ENCODE measurements at regions not wholly inside any gene's neighbourhood (a gene's known extent, or its start where the extent isn't known, plus 50 kb on each side); places are given as distances from the start of the nearest gene placed in this dataset.
A peak's percentile ranks its signal among the peaks of the same experiment; 100 is the strongest.

DNA sequence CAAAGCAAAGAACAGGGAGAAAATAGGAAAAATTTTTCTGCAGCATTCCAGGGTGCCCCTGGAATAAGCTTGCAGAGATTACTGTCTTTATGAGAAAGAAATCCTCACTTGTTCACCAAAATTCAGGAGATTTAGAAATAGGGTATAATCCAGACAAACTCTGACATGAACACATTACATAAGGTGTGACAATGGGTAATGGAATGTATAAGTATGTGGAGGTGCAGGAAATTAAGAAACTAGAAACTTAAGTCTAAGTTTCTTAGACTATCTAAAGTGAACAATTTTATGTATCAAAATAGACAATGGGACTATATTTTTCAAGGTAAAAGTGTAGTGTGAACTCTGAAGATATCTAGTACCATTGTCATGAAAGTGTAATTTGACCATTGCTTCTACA, 140.0 kb upstream of the KITLG start:
- no peak overlapping the region for H3K4me3 ChIP-seq
- no peaks in the 10 kb centered on the region for H3K9me3 ChIP-seq
- CTCF ChIA-PET = interaction anchor here (1.1 kb wide), 1 partner anchor 9 kb away, joined by 3 read pairs; no protein-coding TSS in a partner anchor
- DNase-seq (ENCODE audit: low read depth in 1 of 2, low spot score in 1 of 2) (no peak), FAIRE-seq (no peak), ATAC-seq (no peak)
- no peak overlapping the region for H3K27ac ChIP-seq
- POLR2A ChIA-PET = no interaction called here
- TF ChIP-seq POLR2AphosphoS2 (conservative IDR thresholded peaks at IDR 0.05; ENCODE audit: low read length) (no peak), CBX8 (IDR thresholded peaks at IDR 0.05) (no peak), JUNB (IDR thresholded peaks at IDR 0.05) (no peak), ZSCAN20 (CRISPR knock-in tag; IDR thresholded peaks at IDR 0.05) (no peak), HDAC2 (IDR thresholded peaks at IDR 0.05) (no peak), TP53 (CRISPR knock-in tag; IDR thresholded peaks at IDR 0.05) (no peak), KDM1A (IDR thresholded peaks at IDR 0.05; ENCODE audit: low read depth) (no peak), FOXS1 (CRISPR knock-in tag; IDR thresholded peaks at IDR 0.05) (no peak), BHLHE40 (IDR thresholded peaks at IDR 0.05; ENCODE audit: low read depth, low read length) (no peak), GATA3 (IDR thresholded peaks at IDR 0.05; ENCODE audit: borderline replicate concordance) (no peak), CHD4 (IDR thresholded peaks at IDR 0.05; ENCODE audit: borderline replicate concordance) (no peak), MAFK (IDR thresholded peaks at IDR 0.05; ENCODE audit: partially characterized antibody) (no peak), NFE2L2 (conservative IDR thresholded peaks at IDR 0.05; ENCODE audit: low read length) (no peak), EHMT2 (IDR thresholded peaks at IDR 0.05; ENCODE audit: low read depth) (no peak), CBX2 (IDR thresholded peaks at IDR 0.05; ENCODE audit: borderline replicate concordance, low read depth) (no peak), MAZ (IDR thresholded peaks at IDR 0.05; ENCODE audit: borderline replicate concordance, low read depth, low read length) (no peak), TFCP2L1 (CRISPR knock-in tag; IDR thresholded peaks at IDR 0.05) (no peak)
- no peak overlapping the region for H3K4me2 ChIP-seq
- H3K4me1 ChIP-seq = 0 out of 3 replicates have a peak, but pooled peaks cover 3% of the 10 kb centered on the region

GRCh38 chr12:88717188-88717587, 136.9 kb upstream of the KITLG start:
- Histone ChIP-seq H3K9me3 (no peaks in the 10 kb centered on the region), H3K4me1 (no peaks in the 10 kb centered on the region), H3K27ac (no peak overlapping the region), H3K4me2 (no peak overlapping the region), H3K4me3 (no peak overlapping the region)
- no peak for DNase-seq (ENCODE audit: low read depth in 1 of 2, low spot score in 1 of 2)
- FAIRE-seq = peak; percentile 74
- no peak for TF ChIP-seq HOXA7 (CRISPR knock-in tag; IDR thresholded peaks at IDR 0.05)
- TF ChIP-seq PHF8 (IDR thresholded peaks at IDR 0.05; ENCODE audit: borderline replicate concordance, low read depth) = no peak
- no peak for TF ChIP-seq RAD21 (conservative IDR thresholded peaks at IDR 0.05 in 1 of 2, IDR thresholded peaks at IDR 0.05 in 1 of 2)
- TF ChIP-seq JUN (IDR thresholded peaks at IDR 0.05) = no peak
- TF ChIP-seq USF2 (IDR thresholded peaks at IDR 0.05) = no peak
- TF ChIP-seq NFE2L2 (conservative IDR thresholded peaks at IDR 0.05; ENCODE audit: low read length) = no peak
- no peak for TF ChIP-seq NPAS2 (CRISPR knock-in tag; IDR thresholded peaks at IDR 0.05; ENCODE audit: borderline replicate concordance)
- TF ChIP-seq KDM5A (IDR thresholded peaks at IDR 0.05) = no peak
- TF ChIP-seq POLR2AphosphoS2 (conservative IDR thresholded peaks at IDR 0.05; ENCODE audit: low read length) = no peak
- TF ChIP-seq BCL3 (IDR thresholded peaks at IDR 0.05) = no peak
- ATAC-seq = no peak
- ChIA-PET CTCF (no interaction called here), POLR2A (no interaction called here)

GRCh38 chr12:88716240-88716639, 136.0 kb upstream of the KITLG start:
- no peak for FAIRE-seq
- DNase-seq (ENCODE audit: low read depth in 1 of 2, low spot score in 1 of 2) = no peak
- ChIA-PET POLR2A (no interaction called here), CTCF (interaction anchor here (0.6 to 0.7 kb wide), 2 partner anchors 30 to 279 kb away, joined by 3 to 4 read pairs; no protein-coding TSS in a partner anchor)
- WGBS (ENCODE audit: missing lambda C conversion rate) = 0% methylated on average over 1 of the region's 1 CpG
- Histone ChIP-seq H3K4me2 (no peak overlapping the region), H3K4me3 (no peak overlapping the region), H3K9me3 (no peaks in the 10 kb centered on the region), H3K27ac (no peak overlapping the region), H3K4me1 (no peaks in the 10 kb centered on the region)
- ATAC-seq = no peak
- TF ChIP-seq HOXB13 (CRISPR knock-in tag; IDR thresholded peaks at IDR 0.05; ENCODE audit: low read depth) (no peak), ZSCAN20 (CRISPR knock-in tag; IDR thresholded peaks at IDR 0.05) (no peak), TFCP2L1 (CRISPR knock-in tag; IDR thresholded peaks at IDR 0.05) (no peak), NFE2L2 (conservative IDR thresholded peaks at IDR 0.05; ENCODE audit: low read length) (no peak), CBX2 (IDR thresholded peaks at IDR 0.05; ENCODE audit: borderline replicate concordance, low read depth) (no peak), MAZ (IDR thresholded peaks at IDR 0.05; ENCODE audit: borderline replicate concordance, low read depth, low read length) (no peak)
